Fibroblast of lung (primary cell): ENCODE measurements at regions not wholly inside any gene's neighbourhood (a gene's known extent, or its start where the extent isn't known, plus 50 kb on each side); places are given as distances from the start of the nearest gene placed in this dataset.

Experiments
- EZH2 ChIP-seq: IDR thresholded peaks from 2 replicates; pipeline ENCODE4 v1.5.1; 2012; ENCODE audit warnings: low read length, control low read depth, mild to moderate bottlenecking; ENCODE audit errors: missing control alignments
- TF ChIP-seq, protein P1 (sequence below), 2 donors: IDR thresholded peaks in 1 of 2; conservative IDR thresholded peaks in 1 of 2; 1 replicate in 1 of 2; 2 replicates in 1 of 2; pipeline ENCODE4 v1.5.1; 2011 to 2012; ENCODE audit warnings: low read length in 2 of 2, control low read depth in 1 of 2, inconsistent platforms in 1 of 2, low read depth in 1 of 2, mild to moderate bottlenecking in 1 of 2

DNA sequence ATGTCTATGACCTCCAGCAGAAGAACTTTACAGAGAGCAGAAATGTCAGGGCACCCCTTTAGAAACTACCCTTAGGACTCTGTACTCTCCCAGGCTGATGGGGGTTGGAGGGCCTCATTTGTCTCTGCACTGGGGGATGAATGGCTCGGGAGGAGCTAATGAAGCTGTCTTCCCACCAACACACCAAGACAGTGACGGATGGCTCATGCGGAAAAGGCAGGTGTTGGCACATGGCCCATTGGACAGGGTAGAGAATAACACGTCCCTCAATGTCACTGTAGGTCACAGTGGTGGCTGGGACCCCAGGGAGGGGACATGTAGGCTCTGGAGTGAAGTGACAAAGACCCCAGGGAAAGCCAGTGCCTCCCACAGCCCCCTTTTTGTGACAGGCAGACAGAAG is 64.0 kb upstream of the PCBD1 start:
- TF ChIP-seq, protein P1, sequence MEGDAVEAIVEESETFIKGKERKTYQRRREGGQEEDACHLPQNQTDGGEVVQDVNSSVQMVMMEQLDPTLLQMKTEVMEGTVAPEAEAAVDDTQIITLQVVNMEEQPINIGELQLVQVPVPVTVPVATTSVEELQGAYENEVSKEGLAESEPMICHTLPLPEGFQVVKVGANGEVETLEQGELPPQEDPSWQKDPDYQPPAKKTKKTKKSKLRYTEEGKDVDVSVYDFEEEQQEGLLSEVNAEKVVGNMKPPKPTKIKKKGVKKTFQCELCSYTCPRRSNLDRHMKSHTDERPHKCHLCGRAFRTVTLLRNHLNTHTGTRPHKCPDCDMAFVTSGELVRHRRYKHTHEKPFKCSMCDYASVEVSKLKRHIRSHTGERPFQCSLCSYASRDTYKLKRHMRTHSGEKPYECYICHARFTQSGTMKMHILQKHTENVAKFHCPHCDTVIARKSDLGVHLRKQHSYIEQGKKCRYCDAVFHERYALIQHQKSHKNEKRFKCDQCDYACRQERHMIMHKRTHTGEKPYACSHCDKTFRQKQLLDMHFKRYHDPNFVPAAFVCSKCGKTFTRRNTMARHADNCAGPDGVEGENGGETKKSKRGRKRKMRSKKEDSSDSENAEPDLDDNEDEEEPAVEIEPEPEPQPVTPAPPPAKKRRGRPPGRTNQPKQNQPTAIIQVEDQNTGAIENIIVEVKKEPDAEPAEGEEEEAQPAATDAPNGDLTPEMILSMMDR (conservative IDR thresholded peaks at IDR 0.05 in 1 of 2, IDR thresholded peaks at IDR 0.05 in 1 of 2; ENCODE audit: low read depth in 1 of 2, low read length in 2 of 2), result no peak
- no peak for TF ChIP-seq EZH2
